GM21515 (cell line): ENCODE measurements at regions not wholly inside any gene's neighbourhood (a gene's known extent, or its start where the extent isn't known, plus 50 kb on each side); places are given as distances from the start of the nearest gene placed in this dataset.

ENCODE experiments used
- ATAC-seq: cut with Tn5 transposase; IDR thresholded peaks from one replicate; pipeline ENCODE4 v1.9.1; 2021; ENCODE audit not compliant: unreplicated experiment

- ATAC-seq, result no peak
Observed at GRCh38 chr6:104434519-104434918, 425.2 kb downstream of the HACE1 start.

GRCh38 chr6:104431096-104431495 lies 428.6 kb downstream of the HACE1 start:
- no peak for ATAC-seq

- no peak for ATAC-seq
Observed at GRCh38 chr6:104428184-104428583, 431.5 kb downstream of the HACE1 start.

DNA sequence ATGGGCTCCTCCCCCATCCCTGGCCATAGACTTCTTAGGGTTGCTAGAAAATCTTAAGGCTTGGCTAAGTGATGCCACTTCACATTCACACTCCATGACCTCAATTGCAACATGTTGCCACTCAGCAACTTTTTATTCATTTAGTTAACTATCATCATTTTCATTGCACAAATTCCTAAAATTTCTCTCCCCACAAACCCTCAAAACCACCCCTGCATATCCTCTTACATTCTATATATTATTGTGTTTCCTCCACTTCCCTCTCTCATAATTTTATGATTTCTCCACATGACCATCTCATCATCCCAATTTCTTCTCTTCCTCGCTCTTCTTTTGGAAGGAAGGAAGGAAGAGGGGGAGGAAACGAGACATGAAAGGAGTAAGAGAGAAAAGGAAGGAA lies 436.0 kb downstream of the HACE1 start:
- ATAC-seq, result no peak

- ATAC-seq, result no peak
Observed at GRCh38 chr6:104421650-104422049, 438.1 kb downstream of the HACE1 start.

- ATAC-seq, result no peak
Observed at GRCh38 chr6:104418839-104419238, 440.9 kb downstream of the HACE1 start.

GRCh38 chr6:104418125-104418524 lies 441.6 kb downstream of the HACE1 start:
- no peak for ATAC-seq

GRCh38 chr6:104414723-104415122 lies 445.0 kb downstream of the HACE1 start:
- no peak for ATAC-seq

- no peak for ATAC-seq
Observed at GRCh38 chr6:104413767-104414166, 446.0 kb downstream of the HACE1 start.

GRCh38 chr6:104411302-104411701 lies 448.4 kb downstream of the HACE1 start:
- no peak for ATAC-seq

GRCh38 chr6:104409913-104410312 lies 449.8 kb downstream of the HACE1 start:
- no peak for ATAC-seq

DNA sequence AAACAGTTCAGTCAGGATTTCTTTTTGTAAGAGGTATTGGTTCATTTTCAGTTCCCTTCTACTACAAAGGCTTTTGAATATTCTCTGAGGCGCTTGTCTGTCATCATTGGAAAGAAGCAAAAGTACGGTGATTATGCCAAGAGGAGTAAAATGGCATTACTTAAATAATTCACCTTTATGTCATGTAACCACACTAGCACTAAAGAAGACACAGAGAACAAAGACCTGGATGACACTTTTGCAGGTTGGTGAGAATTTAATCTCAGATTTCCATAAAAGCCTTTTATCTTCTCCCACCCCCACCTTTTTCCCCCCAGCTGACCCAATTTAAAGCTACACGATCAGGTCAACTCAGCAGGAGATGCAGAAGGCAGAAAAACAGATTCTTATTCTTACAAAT lies 451.8 kb downstream of the HACE1 start:
- no peak for ATAC-seq

- no peak for ATAC-seq
Observed at GRCh38 chr6:104404377-104404776, 455.3 kb downstream of the HACE1 start.

DNA sequence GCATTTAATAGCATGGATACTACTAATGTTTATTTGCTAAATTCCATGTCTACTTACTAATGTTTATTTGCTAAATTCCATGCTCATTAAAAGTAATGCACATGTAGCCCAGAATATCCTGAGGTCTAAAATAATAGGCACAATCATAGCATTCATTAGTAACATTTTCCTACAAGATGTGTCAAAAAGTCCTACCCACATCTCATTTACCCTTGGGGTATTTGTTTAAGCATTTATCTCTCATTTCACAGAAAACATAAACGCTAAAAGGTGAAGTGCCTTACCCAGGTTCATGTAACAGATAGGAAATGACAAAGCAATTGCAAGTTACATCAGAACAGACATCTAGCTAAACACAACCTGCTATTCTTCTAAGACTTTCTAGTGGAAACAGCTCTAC lies 457.1 kb downstream of the HACE1 start:
- no peak for ATAC-seq

DNA sequence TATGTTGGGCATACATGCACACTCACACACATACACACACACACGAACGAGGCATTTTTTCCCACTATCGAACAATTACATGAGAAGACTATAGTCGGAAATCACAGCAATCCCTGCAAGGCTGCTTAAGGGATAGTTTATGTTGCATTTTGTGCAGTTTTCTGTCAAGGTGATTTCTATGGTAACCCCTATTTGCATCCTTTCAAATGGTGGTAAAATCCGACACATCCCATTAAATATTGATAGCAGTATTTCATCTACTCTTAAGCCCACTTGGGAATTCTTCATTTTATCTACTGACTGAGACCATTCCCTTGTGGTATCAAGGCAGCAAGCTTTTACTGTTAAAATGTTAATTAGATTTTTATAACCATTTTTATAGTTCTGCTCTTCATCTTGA lies 457.8 kb downstream of the HACE1 start:
- no peak for ATAC-seq

DNA sequence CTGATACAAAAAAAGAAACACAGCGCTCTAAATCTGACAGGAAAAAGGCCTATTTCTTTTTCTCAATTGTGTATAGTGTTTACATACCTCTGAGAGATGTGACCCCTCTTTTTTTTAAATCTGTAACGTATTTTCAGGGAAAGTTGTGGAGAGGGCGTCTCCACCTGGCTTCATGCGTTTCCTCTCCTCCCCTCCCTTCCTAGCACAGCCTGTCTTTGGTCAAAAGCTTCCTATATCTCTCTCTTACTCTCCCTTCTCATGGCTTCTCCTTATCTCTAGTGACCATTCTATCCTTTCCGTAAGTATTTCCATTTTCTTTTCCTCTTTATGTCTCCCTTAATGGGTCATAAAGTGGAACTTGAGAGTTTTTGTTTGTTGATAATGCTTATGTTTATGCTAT lies 458.9 kb downstream of the HACE1 start:
- ATAC-seq, result no peak

DNA sequence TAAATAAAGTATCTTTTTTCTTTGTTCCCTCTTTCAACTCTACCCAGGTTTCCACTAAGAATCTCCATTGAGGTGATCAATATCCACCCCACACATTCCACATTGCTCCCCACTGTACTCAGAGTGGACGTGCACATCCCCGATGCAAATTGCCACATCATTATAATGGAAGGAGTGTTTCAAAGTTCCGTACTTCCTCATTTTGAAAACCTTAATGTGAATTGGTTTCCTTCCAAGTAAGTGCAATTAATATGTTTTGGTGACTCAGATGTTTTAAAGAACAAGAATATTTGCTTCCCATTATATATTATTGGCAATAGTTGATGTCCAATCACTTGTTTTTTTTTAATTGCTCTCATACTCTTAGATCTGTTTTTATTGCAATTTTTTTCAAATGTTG lies 463.6 kb downstream of the HACE1 start:
- no peak for ATAC-seq

GRCh38 chr6:104381907-104382306 lies 477.8 kb downstream of the HACE1 start:
- ATAC-seq, result no peak

GRCh38 chr6:104365451-104366234 lies 494.1 kb downstream of the HACE1 start:
- ATAC-seq, result no peak

DNA sequence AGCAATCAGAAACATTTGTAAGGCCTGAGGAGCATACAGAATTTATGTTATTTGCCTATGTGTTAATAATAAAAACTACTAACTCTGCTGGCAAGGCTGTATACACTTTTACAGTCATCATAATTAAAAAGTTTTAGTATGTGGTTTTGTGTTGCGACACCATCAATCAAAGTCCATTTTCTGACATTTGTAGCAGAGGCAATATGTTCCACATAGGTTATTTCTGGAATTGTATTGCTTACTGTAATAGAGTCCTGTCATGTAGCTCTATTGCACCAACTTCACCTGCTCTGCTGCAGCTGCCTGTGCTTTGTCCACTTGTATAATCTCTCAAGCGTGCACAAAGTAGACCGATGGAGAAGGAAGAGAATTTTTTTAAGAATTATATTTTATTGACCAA lies 501.8 kb downstream of the HACE1 start:
- ATAC-seq, result no peak

DNA sequence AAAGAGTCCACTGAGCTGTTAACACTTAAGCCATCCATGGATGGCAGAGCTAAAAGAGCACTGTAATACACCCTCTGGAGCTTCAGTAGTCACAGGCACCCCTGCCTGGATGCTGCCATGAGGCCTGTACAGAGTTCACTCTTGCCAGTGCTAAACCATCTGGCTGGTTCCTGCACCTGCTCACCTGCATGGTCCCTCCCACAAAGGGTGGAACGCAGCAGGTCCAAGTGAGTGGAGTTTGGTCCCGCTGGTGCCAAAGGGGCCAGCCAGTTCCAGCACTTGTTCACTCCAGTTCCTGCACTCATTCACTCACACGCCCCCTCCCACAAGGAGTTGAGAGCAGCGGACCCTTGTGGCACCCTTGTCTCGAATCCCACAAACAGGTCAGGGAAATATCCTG lies 503.5 kb downstream of the HACE1 start:
- no peak for ATAC-seq

GRCh38 chr6:104349191-104349590 lies 510.5 kb downstream of the HACE1 start:
- ATAC-seq, result no peak

DNA sequence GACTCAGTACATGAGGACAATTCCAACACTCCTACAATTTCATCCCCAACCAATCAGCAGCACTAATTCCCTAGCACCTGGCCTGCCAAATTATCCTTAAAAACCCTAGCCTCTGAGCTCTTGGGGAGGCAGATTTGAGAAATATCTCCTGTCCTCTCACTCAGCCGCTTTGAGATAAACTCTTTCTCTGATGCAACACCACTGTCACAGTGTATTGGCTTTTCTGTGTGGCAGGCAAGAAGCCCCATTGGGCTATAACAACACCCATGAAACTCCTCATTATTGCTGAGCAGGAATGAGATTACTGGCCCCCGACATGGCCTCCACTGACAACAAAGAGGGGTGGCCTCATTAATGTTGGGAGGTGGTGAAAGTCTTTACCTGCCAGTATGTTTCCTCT lies 515.5 kb downstream of the HACE1 start:
- ATAC-seq, result no peak
